ENCODE measurements at regions not wholly inside any gene's neighbourhood (a gene's known extent, or its start where the extent isn't known, plus 50 kb on each side); places are given as distances from the start of the nearest gene placed in this dataset.

DNA sequence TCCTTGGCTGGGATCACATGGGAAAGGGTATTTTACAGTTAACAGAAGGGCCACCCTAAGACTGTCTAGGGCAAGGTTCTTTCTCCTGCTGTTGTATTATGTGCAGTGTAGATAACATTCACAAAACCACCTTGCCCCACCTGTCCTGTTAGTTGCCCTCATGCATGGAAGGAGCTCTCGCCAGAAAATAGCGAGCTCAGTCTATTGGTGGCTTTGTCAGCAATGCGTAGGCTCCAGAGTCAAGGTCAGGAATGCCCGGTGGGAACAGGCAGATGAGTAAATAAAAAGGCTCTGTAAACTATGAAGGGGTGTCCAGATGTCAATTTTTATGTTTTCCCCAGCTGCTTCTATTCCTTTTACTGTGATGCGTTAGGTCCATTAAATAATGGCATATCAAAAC lies 107.1 kb upstream of the WDR11 start:
- TF ChIP-seq, protein P1, sequence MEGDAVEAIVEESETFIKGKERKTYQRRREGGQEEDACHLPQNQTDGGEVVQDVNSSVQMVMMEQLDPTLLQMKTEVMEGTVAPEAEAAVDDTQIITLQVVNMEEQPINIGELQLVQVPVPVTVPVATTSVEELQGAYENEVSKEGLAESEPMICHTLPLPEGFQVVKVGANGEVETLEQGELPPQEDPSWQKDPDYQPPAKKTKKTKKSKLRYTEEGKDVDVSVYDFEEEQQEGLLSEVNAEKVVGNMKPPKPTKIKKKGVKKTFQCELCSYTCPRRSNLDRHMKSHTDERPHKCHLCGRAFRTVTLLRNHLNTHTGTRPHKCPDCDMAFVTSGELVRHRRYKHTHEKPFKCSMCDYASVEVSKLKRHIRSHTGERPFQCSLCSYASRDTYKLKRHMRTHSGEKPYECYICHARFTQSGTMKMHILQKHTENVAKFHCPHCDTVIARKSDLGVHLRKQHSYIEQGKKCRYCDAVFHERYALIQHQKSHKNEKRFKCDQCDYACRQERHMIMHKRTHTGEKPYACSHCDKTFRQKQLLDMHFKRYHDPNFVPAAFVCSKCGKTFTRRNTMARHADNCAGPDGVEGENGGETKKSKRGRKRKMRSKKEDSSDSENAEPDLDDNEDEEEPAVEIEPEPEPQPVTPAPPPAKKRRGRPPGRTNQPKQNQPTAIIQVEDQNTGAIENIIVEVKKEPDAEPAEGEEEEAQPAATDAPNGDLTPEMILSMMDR (IDR thresholded peaks at IDR 0.05 in 2 of 3, conservative IDR thresholded peaks at IDR 0.05 in 1 of 3; ENCODE audit: insufficient read depth in 2 of 3, low read depth in 1 of 3, low read length in 3 of 3): no peak
- TF ChIP-seq, protein P2, sequence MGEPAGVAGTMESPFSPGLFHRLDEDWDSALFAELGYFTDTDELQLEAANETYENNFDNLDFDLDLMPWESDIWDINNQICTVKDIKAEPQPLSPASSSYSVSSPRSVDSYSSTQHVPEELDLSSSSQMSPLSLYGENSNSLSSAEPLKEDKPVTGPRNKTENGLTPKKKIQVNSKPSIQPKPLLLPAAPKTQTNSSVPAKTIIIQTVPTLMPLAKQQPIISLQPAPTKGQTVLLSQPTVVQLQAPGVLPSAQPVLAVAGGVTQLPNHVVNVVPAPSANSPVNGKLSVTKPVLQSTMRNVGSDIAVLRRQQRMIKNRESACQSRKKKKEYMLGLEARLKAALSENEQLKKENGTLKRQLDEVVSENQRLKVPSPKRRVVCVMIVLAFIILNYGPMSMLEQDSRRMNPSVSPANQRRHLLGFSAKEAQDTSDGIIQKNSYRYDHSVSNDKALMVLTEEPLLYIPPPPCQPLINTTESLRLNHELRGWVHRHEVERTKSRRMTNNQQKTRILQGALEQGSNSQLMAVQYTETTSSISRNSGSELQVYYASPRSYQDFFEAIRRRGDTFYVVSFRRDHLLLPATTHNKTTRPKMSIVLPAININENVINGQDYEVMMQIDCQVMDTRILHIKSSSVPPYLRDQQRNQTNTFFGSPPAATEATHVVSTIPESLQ (CRISPR knock-in tag; IDR thresholded peaks at IDR 0.05): no peak
- no peak for TF ChIP-seq SREBF1 (IDR thresholded peaks at IDR 0.05; ENCODE audit: borderline replicate concordance, low read depth, low read length)
- TF ChIP-seq CBX8 (IDR thresholded peaks at IDR 0.05; ENCODE audit: borderline replicate concordance, extremely low read depth, low read depth, low read length, poor library complexity, severe bottlenecking): no peak
- TF ChIP-seq, protein P3, sequence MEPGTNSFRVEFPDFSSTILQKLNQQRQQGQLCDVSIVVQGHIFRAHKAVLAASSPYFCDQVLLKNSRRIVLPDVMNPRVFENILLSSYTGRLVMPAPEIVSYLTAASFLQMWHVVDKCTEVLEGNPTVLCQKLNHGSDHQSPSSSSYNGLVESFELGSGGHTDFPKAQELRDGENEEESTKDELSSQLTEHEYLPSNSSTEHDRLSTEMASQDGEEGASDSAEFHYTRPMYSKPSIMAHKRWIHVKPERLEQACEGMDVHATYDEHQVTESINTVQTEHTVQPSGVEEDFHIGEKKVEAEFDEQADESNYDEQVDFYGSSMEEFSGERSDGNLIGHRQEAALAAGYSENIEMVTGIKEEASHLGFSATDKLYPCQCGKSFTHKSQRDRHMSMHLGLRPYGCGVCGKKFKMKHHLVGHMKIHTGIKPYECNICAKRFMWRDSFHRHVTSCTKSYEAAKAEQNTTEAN (CRISPR knock-in tag; IDR thresholded peaks at IDR 0.05): no peak
- no peak for TF ChIP-seq TRIM28 (IDR thresholded peaks at IDR 0.05)
- TF ChIP-seq MTA1 (IDR thresholded peaks at IDR 0.05; ENCODE audit: borderline replicate concordance): no peak
- TF ChIP-seq PTTG1 (tag; IDR thresholded peaks at IDR 0.05; ENCODE audit: low read depth): no peak
- no peak for TF ChIP-seq MXI1 (IDR thresholded peaks at IDR 0.05; ENCODE audit: low read depth, low read length)
- no peak for TF ChIP-seq KLF13 (tag; IDR thresholded peaks at IDR 0.05; ENCODE audit: borderline replicate concordance, low read depth)
- TF ChIP-seq FOS (IDR thresholded peaks at IDR 0.05; ENCODE audit: extremely low read depth, insufficient read length): no peak
- TF ChIP-seq, protein P4, sequence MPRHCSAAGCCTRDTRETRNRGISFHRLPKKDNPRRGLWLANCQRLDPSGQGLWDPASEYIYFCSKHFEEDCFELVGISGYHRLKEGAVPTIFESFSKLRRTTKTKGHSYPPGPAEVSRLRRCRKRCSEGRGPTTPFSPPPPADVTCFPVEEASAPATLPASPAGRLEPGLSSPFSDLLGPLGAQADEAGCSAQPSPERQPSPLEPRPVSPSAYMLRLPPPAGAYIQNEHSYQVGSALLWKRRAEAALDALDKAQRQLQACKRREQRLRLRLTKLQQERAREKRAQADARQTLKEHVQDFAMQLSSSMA (CRISPR knock-in tag; IDR thresholded peaks at IDR 0.05): no peak
